Pancreas (tissue), 10 donors: ENCODE measurements at regions not wholly inside any gene's neighbourhood (a gene's known extent, or its start where the extent isn't known, plus 50 kb on each side); places are given as distances from the start of the nearest gene placed in this dataset.

Experiments
- ATAC-seq, 4 donors: fragments of 200-7000 bp; cut with Tn5 transposase; one replicate each; pipeline versions ENCODE4 v1.8.0 to v1.9.1; 2020; ENCODE audit warnings: mild to moderate bottlenecking in 4 of 4, moderate library complexity in 4 of 4
- DNase-seq, 6 donors: peaks; one replicate each; pipeline ENCODE4 v3.0.0-alpha.2; 2020
- FAIRE-seq: peaks from 2 replicates; lab custom pipeline; 2012; peaks lifted over from hg19 to GRCh38; lab: Jason Lieb, UNC
- H3K27ac ChIP-seq, 4 donors: fragments of 200-600 bp; sonication (generic); 1 replicate in 3 of 4; 2 replicates in 1 of 4; pipeline versions ENCODE4 v1.5.0 to v1.8.0; 2020
- H3K27me3 ChIP-seq, 4 donors: fragments of 200-600 bp; one replicate each; pipeline ENCODE4 v1.8.0; 2021
- H3K36me3 ChIP-seq, 3 donors: fragments of 200-600 bp; sonication (generic) in 1 of 3; one replicate each; pipeline versions ENCODE4 v1.5.0 to v1.8.0; 2020 to 2021
- H3K4me1 ChIP-seq, 3 donors: fragments of 200-600 bp; one replicate each; pipeline ENCODE4 v1.8.0; 2021
- H3K4me3 ChIP-seq, 4 donors: fragments of 200-600 bp; sonication (generic) in 2 of 4; one replicate each; pipeline versions ENCODE4 v1.5.0 to v1.8.0; 2020 to 2021
- H3K9me3 ChIP-seq, 4 donors: fragments of 200-600 bp; one replicate each; pipeline ENCODE4 v1.8.0; 2021
- WGBS, 2 donors: extraction: QIAGEN DNeasy Blood & Tissue Kit; methylation state at CpG; one replicate each; pipeline ENCODE4 v1.1.7; 2013; 5-methylcytosine and 5-hydroxymethylcytosine counted together
- intact Hi-C, 3 donors: fragments of 100-400 bp; cut with DNase I; formaldehyde crosslinking; loops; one replicate each; pipeline versions ENCODE4 v1.11.1 to v1.14.2; 2022
- TF ChIP-seq, protein P1 (sequence below), 4 donors: fragments of 200-600 bp; sonication (generic) in 3 of 4; IDR thresholded peaks; one replicate each; pipeline versions ENCODE4 v1.5.0 to v1.8.0; 2021; ENCODE audit warnings: antibody characterized with exemption in 4 of 4
- donor health status: healthy with polysubstance abuse.
- donor health status: DM: no; HTN: no; CAD: no; lungs with moderate emphysema.
- donor health status: DM: no; HTN: no; CAD: no.
- donor health status: control.
- donor health status: control.
- donor health status: Bipolar disorder and iron deficiency.
- donor health status: DM: yes; HTN: yes; CAD: no.
- donor health status: DM: no; HTN: no; CAD: no.
- donor health status: DM: no; HTN: no; CAD: no.
- donor health status: DM: yes; HTN: yes; CAD: no.

DNA sequence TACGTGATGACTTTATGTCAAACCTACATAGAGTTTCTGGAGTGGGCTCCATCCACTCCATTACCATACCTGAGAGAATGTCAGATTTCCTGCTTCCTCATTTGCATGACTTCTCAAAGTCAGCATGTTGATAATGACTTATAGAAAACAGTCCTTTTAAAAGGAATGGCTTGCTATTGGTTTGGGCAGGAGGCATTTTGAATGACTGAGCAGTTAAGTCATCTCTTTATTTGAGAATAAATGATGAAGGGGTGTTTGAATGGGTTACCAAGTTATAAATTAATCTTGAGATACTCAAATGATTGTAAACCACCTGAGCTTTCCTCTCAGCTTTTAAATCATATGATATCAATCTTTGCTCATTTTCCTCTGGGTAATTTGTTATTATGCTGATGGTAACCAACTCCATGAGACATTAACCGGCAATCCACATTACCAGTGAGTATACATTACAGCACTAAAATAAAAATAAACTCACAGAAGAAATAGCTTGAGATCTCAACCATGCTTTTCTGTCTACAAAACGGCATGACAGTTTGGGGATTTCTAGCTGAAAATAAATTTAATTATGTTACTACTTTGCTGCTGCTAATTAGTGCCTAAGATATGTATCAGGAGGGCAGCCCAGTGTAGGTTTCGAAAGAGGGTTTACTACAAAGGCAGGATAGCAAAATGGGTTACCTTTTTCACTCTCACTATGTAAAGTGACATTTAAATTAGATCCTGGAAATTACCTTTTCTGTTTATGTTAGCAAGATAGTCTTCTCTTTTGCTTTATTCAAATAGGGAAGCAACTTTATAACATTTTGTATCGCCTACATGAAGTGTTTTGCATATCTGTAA lies 78.8 kb downstream of the RPS12 start:
- WGBS, 2 donors = 73 to 74% methylated on average over 5 of the region's 5 CpGs
- intact Hi-C loops = no loop called here
- no peaks in the 10 kb centered on the region for H3K4me1 ChIP-seq
- H3K4me3 ChIP-seq = no peak overlapping the region
- H3K27ac ChIP-seq = no peak overlapping the region
- H3K36me3 ChIP-seq = no peaks in the 10 kb centered on the region
- no peaks in the 10 kb centered on the region for H3K9me3 ChIP-seq
- TF ChIP-seq, protein P1, sequence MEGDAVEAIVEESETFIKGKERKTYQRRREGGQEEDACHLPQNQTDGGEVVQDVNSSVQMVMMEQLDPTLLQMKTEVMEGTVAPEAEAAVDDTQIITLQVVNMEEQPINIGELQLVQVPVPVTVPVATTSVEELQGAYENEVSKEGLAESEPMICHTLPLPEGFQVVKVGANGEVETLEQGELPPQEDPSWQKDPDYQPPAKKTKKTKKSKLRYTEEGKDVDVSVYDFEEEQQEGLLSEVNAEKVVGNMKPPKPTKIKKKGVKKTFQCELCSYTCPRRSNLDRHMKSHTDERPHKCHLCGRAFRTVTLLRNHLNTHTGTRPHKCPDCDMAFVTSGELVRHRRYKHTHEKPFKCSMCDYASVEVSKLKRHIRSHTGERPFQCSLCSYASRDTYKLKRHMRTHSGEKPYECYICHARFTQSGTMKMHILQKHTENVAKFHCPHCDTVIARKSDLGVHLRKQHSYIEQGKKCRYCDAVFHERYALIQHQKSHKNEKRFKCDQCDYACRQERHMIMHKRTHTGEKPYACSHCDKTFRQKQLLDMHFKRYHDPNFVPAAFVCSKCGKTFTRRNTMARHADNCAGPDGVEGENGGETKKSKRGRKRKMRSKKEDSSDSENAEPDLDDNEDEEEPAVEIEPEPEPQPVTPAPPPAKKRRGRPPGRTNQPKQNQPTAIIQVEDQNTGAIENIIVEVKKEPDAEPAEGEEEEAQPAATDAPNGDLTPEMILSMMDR (IDR thresholded peaks at IDR 0.05) = no peak
- DNase-seq (no peak), ATAC-seq (peak in 2 of 4 donors; percentile 43 to 53), FAIRE-seq (no peak)
- no peaks in the 10 kb centered on the region for H3K27me3 ChIP-seq

DNA sequence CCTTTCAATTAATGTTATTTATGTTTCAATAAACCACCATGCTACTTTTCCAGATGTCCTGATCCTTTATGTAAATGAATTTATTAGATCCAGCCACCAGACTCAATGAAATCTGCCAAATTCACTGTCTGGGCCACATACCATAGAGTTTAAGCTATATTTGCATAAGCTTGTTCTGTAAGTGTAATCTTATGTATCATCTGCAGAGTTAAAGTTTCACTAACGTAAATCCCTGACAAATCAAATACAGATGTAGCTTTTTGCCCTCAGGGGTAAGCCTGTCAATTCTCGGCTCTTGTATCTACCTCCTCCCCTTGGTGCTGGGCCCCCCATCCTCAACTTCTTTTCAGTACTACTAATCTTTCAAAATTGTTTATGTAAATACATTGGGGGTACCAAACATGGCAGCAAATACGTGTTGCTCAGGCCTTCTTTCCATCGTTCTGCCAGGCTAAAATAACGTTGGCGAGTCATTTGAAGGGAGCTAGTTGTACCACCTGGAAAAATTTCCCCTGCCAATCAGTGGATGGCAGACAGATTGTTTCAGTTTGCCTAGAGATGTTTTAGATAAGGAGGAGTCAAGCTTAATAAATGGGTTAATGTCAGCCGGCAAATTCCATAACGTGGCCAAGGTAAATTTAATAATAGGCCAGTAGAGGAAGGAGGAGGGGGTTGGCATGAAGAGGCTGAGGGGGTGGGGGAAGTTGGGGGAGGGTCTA lies 79.6 kb downstream of the RPS12 start:
- Histone ChIP-seq H3K4me1 (no peaks in the 10 kb centered on the region), H3K27me3 (no peaks in the 10 kb centered on the region), H3K27ac (no peak overlapping the region), H3K9me3 (no peaks in the 10 kb centered on the region), H3K36me3 (no peaks in the 10 kb centered on the region), H3K4me3 (no peak overlapping the region)
- TF ChIP-seq, protein P1 (IDR thresholded peaks at IDR 0.05) = no peak
- no peak for FAIRE-seq
- 47 to 53% methylated on average over 8 of the region's 8 CpGs for whole genome bisulfite sequencing, 2 donors
- ATAC-seq = no peak
- DNase-seq = no peak
- intact Hi-C loops = no loop called here

DNA sequence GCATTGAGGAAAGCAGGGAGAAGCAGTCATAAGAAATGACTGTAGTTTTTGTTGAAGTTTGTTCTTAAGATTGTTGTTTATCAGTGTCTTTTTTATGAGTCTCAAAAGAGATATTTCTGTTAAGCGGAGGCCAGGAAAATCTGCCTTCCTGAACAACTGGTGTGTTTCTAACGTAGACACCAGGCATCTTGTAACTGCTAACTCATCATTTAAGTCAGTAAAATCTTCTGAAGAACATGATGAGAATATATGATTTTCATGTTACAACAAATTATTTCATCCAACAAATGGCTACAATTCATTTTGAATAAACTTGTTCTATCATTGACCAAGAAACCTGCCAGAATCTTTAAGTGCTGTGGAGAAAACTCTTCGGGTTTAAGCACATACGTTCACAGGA lies 84.0 kb downstream of the RPS12 start:
- Histone ChIP-seq H3K27ac (no peak overlapping the region), H3K27me3 (no peaks in the 10 kb centered on the region), H3K4me1 (no peaks in the 10 kb centered on the region), H3K4me3 (no peak overlapping the region), H3K36me3 (no peaks in the 10 kb centered on the region), H3K9me3 (no peaks in the 10 kb centered on the region)
- intact Hi-C loops = no loop called here
- ATAC-seq (no peak), DNase-seq (no peak), FAIRE-seq (no peak)
- TF ChIP-seq, protein P1 (IDR thresholded peaks at IDR 0.05) = no peak
- WGBS, 2 donors = 83 to 85% methylated on average over 4 of the region's 4 CpGs

DNA sequence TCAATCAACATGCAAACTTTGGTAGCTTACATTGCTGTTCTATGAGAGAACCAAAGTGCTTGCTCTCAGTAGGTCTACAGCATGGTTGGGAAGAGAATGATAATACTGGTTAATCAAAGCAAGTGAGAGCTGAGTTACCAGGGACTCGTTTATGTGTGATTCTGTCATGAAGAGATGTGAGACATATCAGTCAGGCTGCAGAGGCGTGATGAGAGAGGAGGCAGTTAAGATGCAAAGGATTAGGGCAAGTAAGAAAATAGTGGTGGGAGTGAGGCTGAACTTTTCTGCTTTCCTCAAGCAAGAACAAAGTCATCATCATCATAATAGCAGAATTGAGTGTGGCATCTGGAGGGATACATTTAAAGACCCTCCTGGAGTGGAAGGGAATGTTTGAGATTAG lies 86.5 kb downstream of the RPS12 start:
- H3K36me3 ChIP-seq = no peaks in the 10 kb centered on the region
- no peaks in the 10 kb centered on the region for H3K4me1 ChIP-seq
- no peaks in the 10 kb centered on the region for H3K9me3 ChIP-seq
- ATAC-seq (no peak), DNase-seq (no peak), FAIRE-seq (no peak)
- TF ChIP-seq, protein P1 (IDR thresholded peaks at IDR 0.05) = no peak
- no peak overlapping the region for H3K27ac ChIP-seq
- intact Hi-C loops = no loop called here
- H3K27me3 ChIP-seq = no peaks in the 10 kb centered on the region
- H3K4me3 ChIP-seq = no peak overlapping the region
- WGBS, 2 donors = 61 to 62% methylated on average over 2 of the region's 2 CpGs

DNA sequence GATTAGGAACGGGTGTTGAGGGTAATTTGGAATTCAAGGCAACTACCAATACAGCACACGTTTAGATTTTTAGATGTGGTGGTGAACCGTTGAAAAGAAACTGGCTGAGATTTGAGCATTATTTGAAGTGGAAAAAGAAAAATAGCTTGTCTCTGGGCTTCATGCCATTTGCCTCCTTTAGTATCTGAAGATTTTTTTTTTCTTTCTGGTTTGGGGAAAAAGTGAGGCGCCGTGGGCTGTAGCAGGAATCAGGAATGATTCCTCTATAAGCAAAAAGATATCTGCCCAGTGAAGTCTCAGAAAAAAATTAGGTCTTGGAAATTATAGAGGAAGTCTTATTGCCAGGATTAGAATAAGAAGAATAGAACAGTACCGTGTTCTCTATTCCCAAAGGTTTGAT lies 88.5 kb downstream of the RPS12 start:
- no peaks in the 10 kb centered on the region for H3K36me3 ChIP-seq
- intact Hi-C loops = no loop called here
- no peak for DNase-seq
- no peaks in the 10 kb centered on the region for H3K27me3 ChIP-seq
- 68 to 72% methylated on average over 6 of the region's 6 CpGs for WGBS, 2 donors
- no peak overlapping the region for H3K27ac ChIP-seq
- H3K4me1 ChIP-seq = no peaks in the 10 kb centered on the region
- no peak for ATAC-seq
- TF ChIP-seq, protein P1 (IDR thresholded peaks at IDR 0.05) = no peak
- no peaks in the 10 kb centered on the region for H3K9me3 ChIP-seq
- FAIRE-seq = no peak
- no peak overlapping the region for H3K4me3 ChIP-seq
